ENCODE measurements at regions not wholly inside any gene's neighbourhood (a gene's known extent, or its start where the extent isn't known, plus 50 kb on each side); places are given as distances from the start of the nearest gene placed in this dataset.

GRCh38 chr13:76621705-76622104 is 264.5 kb downstream of the KCTD12 start:
- ChIA-PET POLR2A (ENCODE audit: partially characterized antibody) (no interaction called here), CTCF (ENCODE audit: partially characterized antibody) (interaction anchor here (1.4 kb wide), 1 partner anchor 355 kb away, joined by 4 read pairs; no protein-coding TSS in a partner anchor)
- Histone ChIP-seq H3K4me3 (ENCODE audit: extremely low read depth in 1 of 4, insufficient read depth in 2 of 4, low read depth in 3 of 4, low read length in 4 of 4) (no peak overlapping the region), H3K4ac (replicated peaks; ENCODE audit: insufficient read length, low read depth, low read length) (no peak overlapping the region), H3K23ac (ENCODE audit: insufficient read length) (no peak overlapping the region), H4K5ac (ENCODE audit: insufficient read length, low read depth, low read length) (no peak overlapping the region), H3K36me3 (ENCODE audit: control insufficient read depth in 2 of 4, insufficient read depth in 4 of 4, low read length in 3 of 4) (no peaks in the 10 kb centered on the region), H3K14ac (ENCODE audit: insufficient read length) (no peak overlapping the region), H2BK12ac (ENCODE audit: low read depth, low read length) (no peak overlapping the region), H3K9ac (replicated peaks in 1 of 4; ENCODE audit: extremely low read depth in 1 of 4, low read depth in 3 of 4, low read length in 3 of 4) (no peak overlapping the region), H4K91ac (replicated peaks; ENCODE audit: insufficient read length, low read length) (no peak overlapping the region), H3K18ac (ENCODE audit: extremely low read depth, low read length) (no peak overlapping the region), H2BK20ac (ENCODE audit: low read length) (no peak overlapping the region), H3K56ac (replicated peaks; ENCODE audit: insufficient read length, low read depth, low read length) (no peak overlapping the region), H2BK15ac (ENCODE audit: low read length) (no peak overlapping the region), H2AFZ (ENCODE audit: low read length) (no peak overlapping the region), H3K79me2 (ENCODE audit: control insufficient read depth in 1 of 2, insufficient read depth in 2 of 2, low read length in 2 of 2) (no peaks in the 10 kb centered on the region), H3K27me3 (replicated peaks in 1 of 4; ENCODE audit: control insufficient read depth in 3 of 4, extremely low read depth in 1 of 4, insufficient read depth in 3 of 4, low read length in 3 of 4) (no peaks in the 10 kb centered on the region), H2BK5ac (ENCODE audit: low read depth, low read length) (no peak overlapping the region), H4K8ac (ENCODE audit: extremely low read depth, insufficient read depth, low read length) (no peak overlapping the region), H3K4me1 (replicated peaks in 1 of 4; ENCODE audit: control insufficient read depth in 3 of 4, insufficient read depth in 4 of 4, low read length in 3 of 4) (no peaks in the 10 kb centered on the region), H4K20me1 (replicated peaks in 1 of 2; ENCODE audit: control insufficient read depth in 1 of 2, insufficient read depth in 2 of 2, low read length in 2 of 2) (no peaks in the 10 kb centered on the region), H3K27ac (ENCODE audit: low read depth, low read length) (no peak overlapping the region), H2BK120ac (replicated peaks; ENCODE audit: low read depth, low read length) (no peak overlapping the region), H3K4me2 (ENCODE audit: insufficient read depth in 1 of 2, low read depth in 2 of 2, low read length in 2 of 2) (no peak overlapping the region), H3K23me2 (ENCODE audit: low read depth, low read length) (no peaks in the 10 kb centered on the region), H3K79me1 (ENCODE audit: low read depth, low read length) (no peaks in the 10 kb centered on the region), H2AK5ac (ENCODE audit: low read depth, low read length) (no peak overlapping the region), H3K9me3 (ENCODE audit: insufficient read depth in 2 of 2, low read depth in 1 of 2, low read length in 1 of 2) (no peaks in the 10 kb centered on the region)
- FAIRE-seq, result no peak
- no peak for TF ChIP-seq CTCF (IDR thresholded peaks at IDR 0.05; ENCODE audit: control extremely low read depth in 1 of 3, insufficient read depth in 1 of 3, low read depth in 1 of 3, low read length in 3 of 3)
- DNase-seq (ENCODE audit: low read depth in 1 of 2, low spot score in 2 of 2), result no peak

Measured in H1 (cell line).